ENCODE measurements at regions not wholly inside any gene's neighbourhood (a gene's known extent, or its start where the extent isn't known, plus 50 kb on each side); places are given as distances from the start of the nearest gene placed in this dataset.

DNA sequence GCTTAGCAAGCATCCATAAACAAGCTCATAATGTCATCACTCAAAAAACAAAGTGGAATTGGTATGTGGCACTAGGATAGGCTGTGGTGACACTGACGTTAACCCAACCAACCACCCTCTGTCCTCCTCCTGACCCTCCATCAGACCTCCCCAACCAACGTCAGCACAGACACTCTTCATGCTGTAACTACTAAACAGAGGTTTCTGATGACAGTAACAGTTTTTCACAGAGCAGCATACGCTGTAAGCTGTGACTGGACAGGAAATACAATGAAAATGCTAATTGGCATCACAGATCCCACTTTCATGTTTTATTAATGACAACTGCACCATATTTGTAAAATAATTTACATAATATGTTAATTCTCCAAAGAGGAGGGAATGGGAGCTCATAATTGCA lies 238.0 kb downstream of the IRS2 start:
- CTCF ChIA-PET = no interaction called here
- DNase-seq = no peak
- Histone ChIP-seq H3K9me3 (ENCODE audit: low read length) (no peaks in the 10 kb centered on the region), H3K27ac (ENCODE audit: low read depth, low read length) (no peak overlapping the region), H3K27me3 (ENCODE audit: insufficient read depth, low read length, poor library complexity, severe bottlenecking) (no peaks in the 10 kb centered on the region), H3K4me3 (ENCODE audit: low read length) (no peak overlapping the region), H3K36me3 (ENCODE audit: insufficient read depth, low read length) (no peaks in the 10 kb centered on the region), H3K4me1 (ENCODE audit: insufficient read depth, low read length) (no peaks in the 10 kb centered on the region)
- H3K9me3 Mint-ChIP-seq = peaks cover 0 to 2% (median 0%) of the 10 kb centered on the region in 5 donors
- POLR2A ChIA-PET = no interaction called here
- no peaks in the 10 kb centered on the region for H3K4me1 Mint-ChIP-seq
- H3K4me3 Mint-ChIP-seq = no peak overlapping the region
- H3K27ac Mint-ChIP-seq = no peak overlapping the region
- H3K36me3 Mint-ChIP-seq = no peaks in the 10 kb centered on the region
- peaks cover 0 to 4% of the 10 kb centered on the region in 2 donors for H3K27me3 Mint-ChIP-seq

GRCh38 chr13:109547942-109548341 lies 238.4 kb downstream of the IRS2 start:
- no peaks in the 10 kb centered on the region for H3K27me3 Mint-ChIP-seq

GRCh38 chr13:109545931-109546330 lies 240.5 kb downstream of the IRS2 start:
- H3K9me3 ChIP-seq (ENCODE audit: low read length) = no peaks in the 10 kb centered on the region
- DNase-seq = no peak
- CTCF ChIA-PET = interaction anchor here (0.6 kb wide), 1 partner anchor 36 kb away, joined by 3 read pairs; no protein-coding TSS in a partner anchor
- H3K27ac Mint-ChIP-seq = no peak overlapping the region
- no peaks in the 10 kb centered on the region for H3K36me3 ChIP-seq (ENCODE audit: insufficient read depth, low read length)
- H3K4me1 ChIP-seq (ENCODE audit: insufficient read depth, low read length) = no peaks in the 10 kb centered on the region
- H3K27ac ChIP-seq (ENCODE audit: low read depth, low read length) = no peak overlapping the region
- H3K4me3 Mint-ChIP-seq = no peak overlapping the region
- no peak overlapping the region for H3K4me3 ChIP-seq (ENCODE audit: low read length)
- H3K4me1 Mint-ChIP-seq = no peaks in the 10 kb centered on the region
- POLR2A ChIA-PET = no interaction called here
- H3K27me3 Mint-ChIP-seq = no peaks in the 10 kb centered on the region
- H3K9me3 Mint-ChIP-seq = peaks cover 0 to 2% (median 0%) of the 10 kb centered on the region in 5 donors
- no peaks in the 10 kb centered on the region for H3K36me3 Mint-ChIP-seq
- H3K27me3 ChIP-seq (ENCODE audit: insufficient read depth, low read length, poor library complexity, severe bottlenecking) = no peaks in the 10 kb centered on the region

More at GRCh38 chr13:109547942-109548341, 238.4 kb downstream of the IRS2 start:
- Histone ChIP-seq H3K4me1 (ENCODE audit: insufficient read depth, low read length) (no peaks in the 10 kb centered on the region), H3K27ac (ENCODE audit: low read depth, low read length) (no peak overlapping the region), H3K27me3 (ENCODE audit: insufficient read depth, low read length, poor library complexity, severe bottlenecking) (no peaks in the 10 kb centered on the region), H3K9me3 (ENCODE audit: low read length) (no peaks in the 10 kb centered on the region), H3K4me3 (ENCODE audit: low read length) (no peak overlapping the region), H3K36me3 (ENCODE audit: insufficient read depth, low read length) (no peaks in the 10 kb centered on the region)
- Mint-ChIP-seq H3K4me3 (no peak overlapping the region), H3K27ac (no peak overlapping the region), H3K4me1 (no peaks in the 10 kb centered on the region), H3K36me3 (no peaks in the 10 kb centered on the region), H3K9me3 (peaks cover 0 to 2% (median 0%) of the 10 kb centered on the region in 5 donors)
- no peak for DNase-seq
- CTCF ChIA-PET = no interaction called here
- POLR2A ChIA-PET = no interaction called here

GRCh38 chr13:109541081-109541480 lies 245.3 kb downstream of the IRS2 start:
- no peak overlapping the region for H3K4me3 ChIP-seq (ENCODE audit: low read length)
- H3K36me3 ChIP-seq (ENCODE audit: insufficient read depth, low read length) = no peaks in the 10 kb centered on the region
- H3K27me3 Mint-ChIP-seq = peaks cover 0 to 3% of the 10 kb centered on the region in 2 donors
- H3K27me3 ChIP-seq (ENCODE audit: insufficient read depth, low read length, poor library complexity, severe bottlenecking) = no peaks in the 10 kb centered on the region
- H3K4me1 ChIP-seq (ENCODE audit: insufficient read depth, low read length) = no peaks in the 10 kb centered on the region
- H3K27ac ChIP-seq (ENCODE audit: low read depth, low read length) = no peak overlapping the region
- H3K4me1 Mint-ChIP-seq = no peaks in the 10 kb centered on the region
- no peaks in the 10 kb centered on the region for H3K9me3 Mint-ChIP-seq
- CTCF ChIA-PET = no interaction called here
- H3K36me3 Mint-ChIP-seq = no peaks in the 10 kb centered on the region
- no peak for DNase-seq
- POLR2A ChIA-PET = no interaction called here
- no peaks in the 10 kb centered on the region for H3K9me3 ChIP-seq (ENCODE audit: low read length)
- H3K4me3 Mint-ChIP-seq = no peak overlapping the region
- H3K27ac Mint-ChIP-seq = no peak overlapping the region

DNA sequence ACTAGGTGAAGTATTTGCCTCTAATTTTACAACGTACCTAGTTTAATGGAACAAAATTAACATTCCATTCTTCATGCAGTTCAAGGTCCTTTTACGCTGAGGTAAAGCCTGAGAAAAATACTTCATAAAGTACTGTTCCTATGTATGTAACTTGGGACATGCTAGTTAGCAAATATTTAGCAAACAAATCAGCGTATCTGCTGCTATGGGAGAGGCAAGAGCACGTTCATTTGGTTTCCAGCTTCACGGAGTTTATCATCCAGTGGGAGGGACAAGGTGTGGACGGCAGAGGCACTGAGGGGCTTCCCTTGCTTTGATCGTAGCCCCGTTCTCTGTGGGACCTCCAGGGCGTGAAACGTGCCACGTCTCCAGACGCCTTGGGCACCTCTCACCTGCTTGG lies 248.8 kb downstream of the IRS2 start:
- CTCF ChIA-PET = no interaction called here
- POLR2A ChIA-PET = no interaction called here
- no peak overlapping the region for H3K27ac Mint-ChIP-seq
- peaks cover 0 to 3% of the 10 kb centered on the region in 2 donors for H3K27me3 Mint-ChIP-seq
- H3K4me1 Mint-ChIP-seq = no peaks in the 10 kb centered on the region
- Histone ChIP-seq H3K27ac (ENCODE audit: low read depth, low read length) (no peak overlapping the region), H3K36me3 (ENCODE audit: insufficient read depth, low read length) (no peaks in the 10 kb centered on the region), H3K4me3 (ENCODE audit: low read length) (no peak overlapping the region), H3K9me3 (ENCODE audit: low read length) (no peaks in the 10 kb centered on the region), H3K27me3 (ENCODE audit: insufficient read depth, low read length, poor library complexity, severe bottlenecking) (no peaks in the 10 kb centered on the region), H3K4me1 (ENCODE audit: insufficient read depth, low read length) (no peaks in the 10 kb centered on the region)
- peaks cover 0 to 2% (median 0%) of the 10 kb centered on the region in 5 donors for H3K9me3 Mint-ChIP-seq
- no peak overlapping the region for H3K4me3 Mint-ChIP-seq
- DNase-seq = no peak
- H3K36me3 Mint-ChIP-seq = peaks cover 0 to 3% (median 0%) of the 10 kb centered on the region in 3 donors

DNA sequence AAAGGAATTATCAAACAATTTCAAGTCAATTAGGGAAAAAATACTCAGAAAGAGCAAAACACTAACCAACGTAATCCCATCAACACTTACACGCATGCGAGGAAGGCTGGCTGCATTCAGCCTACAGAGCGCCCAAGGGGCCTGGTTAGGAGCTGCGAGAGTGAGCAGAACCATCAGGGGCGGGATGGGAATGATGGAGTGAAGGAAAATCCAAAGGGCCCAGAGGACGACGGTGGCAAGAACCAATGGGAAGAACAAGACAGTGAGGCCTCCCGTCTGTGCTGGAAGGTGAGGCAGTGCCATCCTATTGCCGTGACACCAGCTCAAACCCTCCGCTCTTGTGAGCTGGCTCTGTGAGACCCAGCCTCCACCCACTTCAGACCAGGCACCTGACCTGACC lies 253.0 kb downstream of the IRS2 start:
- Histone ChIP-seq H3K4me1 (ENCODE audit: insufficient read depth, low read length) (no peaks in the 10 kb centered on the region), H3K9me3 (ENCODE audit: low read length) (no peaks in the 10 kb centered on the region), H3K27me3 (ENCODE audit: insufficient read depth, low read length, poor library complexity, severe bottlenecking) (no peaks in the 10 kb centered on the region), H3K4me3 (ENCODE audit: low read length) (no peak overlapping the region), H3K36me3 (ENCODE audit: insufficient read depth, low read length) (no peaks in the 10 kb centered on the region), H3K27ac (ENCODE audit: low read depth, low read length) (no peak overlapping the region)
- Mint-ChIP-seq H3K36me3 (peaks cover 0 to 3% (median 0%) of the 10 kb centered on the region in 3 donors), H3K4me3 (no peak overlapping the region), H3K27me3 (peaks cover 3% of the 10 kb centered on the region in 2 donors), H3K27ac (peak overlapping the region in 1 of 8 donors; percentile 12), H3K9me3 (peaks cover 0 to 4% (median 0%) of the 10 kb centered on the region in 5 donors), H3K4me1 (no peaks in the 10 kb centered on the region)
- ChIA-PET CTCF (no interaction called here), POLR2A (no interaction called here)
- DNase-seq = no peak

DNA sequence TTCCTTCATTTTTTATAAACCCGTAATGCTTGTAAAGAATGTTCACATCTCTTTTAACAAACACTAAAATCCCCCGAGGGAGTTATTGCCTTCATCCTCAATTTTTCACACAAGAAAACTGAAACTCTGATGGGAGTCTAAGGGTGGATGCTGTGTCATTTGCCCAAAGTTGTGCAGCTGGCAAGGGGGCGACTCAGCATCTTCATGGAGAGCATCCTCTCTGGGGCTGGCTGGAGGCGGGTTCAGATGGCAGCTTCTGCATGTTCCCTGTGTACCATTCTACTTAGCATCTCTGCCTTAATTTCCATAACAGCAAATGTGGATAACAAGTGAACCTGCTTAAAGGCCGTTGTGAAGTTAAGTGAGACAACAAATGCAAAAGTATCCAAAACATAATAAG lies 256.4 kb downstream of the IRS2 start:
- Histone ChIP-seq H3K27ac (ENCODE audit: low read depth, low read length) (no peak overlapping the region), H3K4me3 (ENCODE audit: low read length) (no peak overlapping the region), H3K4me1 (ENCODE audit: insufficient read depth, low read length) (no peaks in the 10 kb centered on the region), H3K27me3 (ENCODE audit: insufficient read depth, low read length, poor library complexity, severe bottlenecking) (no peaks in the 10 kb centered on the region), H3K36me3 (ENCODE audit: insufficient read depth, low read length) (no peaks in the 10 kb centered on the region), H3K9me3 (ENCODE audit: low read length) (no peaks in the 10 kb centered on the region)
- ChIA-PET POLR2A (no interaction called here), CTCF (no interaction called here)
- Mint-ChIP-seq H3K4me3 (no peak overlapping the region), H3K4me1 (no peaks in the 10 kb centered on the region), H3K27ac (no peak overlapping the region), H3K27me3 (peaks cover 0 to 4% of the 10 kb centered on the region in 2 donors), H3K36me3 (no peaks in the 10 kb centered on the region), H3K9me3 (peaks cover 0 to 4% (median 0%) of the 10 kb centered on the region in 5 donors)
- no peak for DNase-seq

DNA sequence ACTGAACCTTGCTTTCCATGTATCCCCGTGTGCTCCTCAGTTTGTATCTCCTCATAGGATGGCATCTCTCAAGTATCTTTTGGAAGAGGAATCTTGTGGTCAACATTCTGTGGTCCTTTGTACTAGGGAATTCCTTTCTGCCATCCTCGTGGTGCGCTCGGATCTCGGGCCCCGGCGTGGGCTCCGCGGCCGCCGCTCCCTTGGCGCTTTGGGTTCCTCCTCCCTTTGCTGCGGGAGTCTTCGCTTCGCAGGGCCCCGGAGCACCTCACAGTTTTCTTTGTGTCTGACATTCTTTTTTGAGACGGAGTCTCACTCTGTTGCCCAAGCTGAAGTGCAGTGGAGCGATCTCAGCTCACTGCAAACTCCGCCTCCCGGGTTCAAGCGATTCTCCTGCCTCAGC lies 264.7 kb downstream of the IRS2 start:
- H3K4me3 Mint-ChIP-seq = no peak overlapping the region
- no peak overlapping the region for H3K4me3 ChIP-seq (ENCODE audit: low read length)
- H3K27ac ChIP-seq (ENCODE audit: low read depth, low read length) = no peak overlapping the region
- no peaks in the 10 kb centered on the region for H3K4me1 Mint-ChIP-seq
- H3K36me3 Mint-ChIP-seq = no peaks in the 10 kb centered on the region
- peaks cover 0 to 2% of the 10 kb centered on the region in 2 donors for H3K27me3 Mint-ChIP-seq
- H3K9me3 ChIP-seq (ENCODE audit: low read length) = no peaks in the 10 kb centered on the region
- DNase-seq = no peak
- no peaks in the 10 kb centered on the region for H3K27me3 ChIP-seq (ENCODE audit: insufficient read depth, low read length, poor library complexity, severe bottlenecking)
- ChIA-PET POLR2A (no interaction called here), CTCF (no interaction called here)
- no peaks in the 10 kb centered on the region for H3K9me3 Mint-ChIP-seq
- no peaks in the 10 kb centered on the region for H3K36me3 ChIP-seq (ENCODE audit: insufficient read depth, low read length)
- no peak overlapping the region for H3K27ac Mint-ChIP-seq
- no peaks in the 10 kb centered on the region for H3K4me1 ChIP-seq (ENCODE audit: insufficient read depth, low read length)

- H3K4me3 Mint-ChIP-seq = no peak overlapping the region
- DNase-seq = no peak
Observed at GRCh38 chr13:109517517-109517916, 268.9 kb downstream of the IRS2 start.

More at GRCh38 chr13:109517517-109517916, 268.9 kb downstream of the IRS2 start:
- ChIA-PET POLR2A (no interaction called here), CTCF (no interaction called here)
- Histone ChIP-seq H3K27ac (ENCODE audit: low read depth, low read length) (no peak overlapping the region), H3K4me3 (ENCODE audit: low read length) (no peak overlapping the region), H3K9me3 (ENCODE audit: low read length) (no peaks in the 10 kb centered on the region), H3K4me1 (ENCODE audit: insufficient read depth, low read length) (no peaks in the 10 kb centered on the region), H3K27me3 (ENCODE audit: insufficient read depth, low read length, poor library complexity, severe bottlenecking) (no peaks in the 10 kb centered on the region), H3K36me3 (ENCODE audit: insufficient read depth, low read length) (no peaks in the 10 kb centered on the region)
- no peak overlapping the region for H3K27ac Mint-ChIP-seq
- H3K4me1 Mint-ChIP-seq = no peaks in the 10 kb centered on the region
- H3K27me3 Mint-ChIP-seq = no peaks in the 10 kb centered on the region
- H3K36me3 Mint-ChIP-seq = no peaks in the 10 kb centered on the region
- H3K9me3 Mint-ChIP-seq = no peaks in the 10 kb centered on the region

Measured in CD8-positive, alpha-beta memory T cell (primary cell).